IMR-90 (cell line): ENCODE measurements at regions not wholly inside any gene's neighbourhood (a gene's known extent, or its start where the extent isn't known, plus 50 kb on each side); places are given as distances from the start of the nearest gene placed in this dataset.

Experiments used
- CEBPB ChIP-seq: IDR thresholded peaks from 2 replicates; pipeline ENCODE4 v1.6.1; 2012; ENCODE audit warnings: low read depth, low read length, improper control_type of control experiment
- FOS ChIP-seq: fragments of 150-350 bp; IDR thresholded peaks from 2 replicates; pipeline ENCODE4 v1.6.1; 2016; ENCODE audit warnings: low read depth, low read length
- POLR2A ChIP-seq: IDR thresholded peaks from 2 replicates; pipeline ENCODE4 v1.6.1; 2012; ENCODE audit warnings: mild to moderate bottlenecking, low read depth, low read length
- RFX5 ChIP-seq: IDR thresholded peaks from 2 replicates; pipeline ENCODE4 v1.8.0; 2012; ENCODE audit warnings: low read depth, mild to moderate bottlenecking, low read length, moderate library complexity
- TF ChIP-seq, protein P1 (sequence below): conservative IDR thresholded peaks from 2 replicates; pipeline ENCODE4 v1.5.1; 2012; ENCODE audit warnings: mild to moderate bottlenecking, low read depth, low read length, improper control_type of control experiment

DNA sequence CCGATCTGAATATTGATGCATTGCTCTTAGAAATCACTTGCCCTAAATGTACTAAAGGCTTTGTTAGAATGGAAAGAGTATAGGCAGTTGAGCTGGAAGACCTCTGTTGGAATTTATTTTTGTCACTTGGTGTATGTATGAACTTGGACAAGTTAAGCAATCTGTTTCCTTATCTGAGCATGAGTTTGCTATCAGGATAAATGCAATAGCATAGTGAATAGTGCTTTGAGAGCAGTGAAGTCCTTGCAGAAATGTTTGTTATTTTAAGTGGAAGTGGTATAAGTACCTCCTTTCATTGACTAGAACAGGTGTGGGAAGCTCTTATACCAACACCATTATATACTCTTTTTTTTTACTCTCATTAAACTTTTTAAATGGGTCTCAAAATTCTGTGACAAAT is 146.4 kb upstream of the ONECUT1 start:
- TF ChIP-seq, protein P1, sequence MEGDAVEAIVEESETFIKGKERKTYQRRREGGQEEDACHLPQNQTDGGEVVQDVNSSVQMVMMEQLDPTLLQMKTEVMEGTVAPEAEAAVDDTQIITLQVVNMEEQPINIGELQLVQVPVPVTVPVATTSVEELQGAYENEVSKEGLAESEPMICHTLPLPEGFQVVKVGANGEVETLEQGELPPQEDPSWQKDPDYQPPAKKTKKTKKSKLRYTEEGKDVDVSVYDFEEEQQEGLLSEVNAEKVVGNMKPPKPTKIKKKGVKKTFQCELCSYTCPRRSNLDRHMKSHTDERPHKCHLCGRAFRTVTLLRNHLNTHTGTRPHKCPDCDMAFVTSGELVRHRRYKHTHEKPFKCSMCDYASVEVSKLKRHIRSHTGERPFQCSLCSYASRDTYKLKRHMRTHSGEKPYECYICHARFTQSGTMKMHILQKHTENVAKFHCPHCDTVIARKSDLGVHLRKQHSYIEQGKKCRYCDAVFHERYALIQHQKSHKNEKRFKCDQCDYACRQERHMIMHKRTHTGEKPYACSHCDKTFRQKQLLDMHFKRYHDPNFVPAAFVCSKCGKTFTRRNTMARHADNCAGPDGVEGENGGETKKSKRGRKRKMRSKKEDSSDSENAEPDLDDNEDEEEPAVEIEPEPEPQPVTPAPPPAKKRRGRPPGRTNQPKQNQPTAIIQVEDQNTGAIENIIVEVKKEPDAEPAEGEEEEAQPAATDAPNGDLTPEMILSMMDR, result no peak
- TF ChIP-seq CEBPB (no peak), POLR2A (no peak), RFX5 (no peak), FOS (no peak)
